Sciatic nerve (tissue), 2 donors: ENCODE measurements at regions not wholly inside any gene's neighbourhood (a gene's known extent, or its start where the extent isn't known, plus 50 kb on each side); places are given as distances from the start of the nearest gene placed in this dataset.
"Not testable (repeated sequence)": the region's sequence is repeated elsewhere in the genome, so short reads cannot be mapped to it uniquely, and the experiment has no call there.

Source experiments
- ATAC-seq: fragments of 200-7000 bp; cut with Tn5 transposase; one replicate; pipeline ENCODE4 v1.9.1; 2020; ENCODE audit warnings: mild to moderate bottlenecking, moderate library complexity
- DNase-seq: peaks from one replicate; pipeline ENCODE4 v3.0.0-alpha.2; 2020; ENCODE audit warnings: low spot score
- intact Hi-C: fragments of 100-400 bp; cut with DNase I; formaldehyde crosslinking; loops from one replicate; pipeline ENCODE4 v1.14.2; 2022
- donor health status: DM: no; HTN: no; CAD: no.
- donor health status: DM: no; HTN: no; CAD: no.

DNA sequence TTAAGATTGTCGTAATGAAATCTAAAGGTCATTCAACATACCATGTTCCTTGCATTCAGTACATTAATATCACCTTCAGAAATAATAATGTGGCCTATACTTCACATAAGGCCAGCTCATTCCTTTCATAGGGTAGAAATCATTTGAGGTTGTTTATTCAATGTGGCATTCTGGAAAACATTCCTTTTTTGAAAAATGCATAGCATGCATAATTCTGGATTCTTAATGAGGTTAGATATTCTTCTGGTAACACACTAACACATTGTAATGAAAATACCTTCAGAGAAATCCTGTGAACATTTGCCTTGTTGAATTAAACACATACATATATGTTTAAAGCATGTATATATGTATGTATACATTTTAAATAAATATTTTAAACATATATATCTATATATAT is 204.6 kb upstream of the KCNH7 start:
- DNase-seq (no peak), ATAC-seq (no peak)
- intact Hi-C loops, result no loop called here

DNA sequence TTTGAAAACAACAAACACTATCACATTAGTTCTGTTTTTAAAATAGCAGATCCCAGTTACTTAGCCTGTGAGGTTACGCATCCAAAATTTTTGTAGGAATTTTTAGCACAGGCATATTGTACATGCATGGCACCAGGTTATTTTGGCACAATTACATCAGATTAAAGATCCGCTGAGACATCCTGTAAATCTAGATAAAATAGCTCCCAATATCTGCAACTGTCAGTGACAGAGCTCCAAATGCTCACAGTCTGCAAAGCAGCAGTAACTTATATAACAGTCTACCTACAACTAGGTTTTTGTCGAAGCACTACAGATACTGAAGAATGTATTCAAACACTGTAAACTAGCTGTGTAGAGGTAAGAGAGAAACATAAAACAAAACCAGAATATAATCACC is 200.7 kb upstream of the KCNH7 start:
- no peak for DNase-seq
- intact Hi-C loops, result no loop called here
- no peak for ATAC-seq

DNA sequence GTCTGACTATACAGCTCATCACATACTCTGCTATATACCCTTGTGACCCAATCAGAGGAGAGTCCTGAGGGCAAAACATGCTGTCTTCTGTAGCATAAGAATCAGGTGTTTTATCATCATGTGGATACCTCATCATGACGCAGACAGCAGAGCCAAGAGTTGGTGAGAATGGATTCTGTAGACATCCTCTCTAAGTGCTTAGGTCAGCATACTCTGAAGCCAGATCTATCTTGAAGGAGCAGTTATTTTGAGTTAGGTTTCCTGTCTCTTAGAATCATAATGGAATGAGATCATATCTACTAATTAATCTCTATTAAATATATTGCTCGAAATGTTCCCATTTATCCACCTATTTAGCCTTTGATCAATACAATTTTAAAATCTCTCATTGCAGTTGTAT is 190.2 kb upstream of the KCNH7 start:
- intact Hi-C loops, result no loop called here
- no peak for ATAC-seq

DNA sequence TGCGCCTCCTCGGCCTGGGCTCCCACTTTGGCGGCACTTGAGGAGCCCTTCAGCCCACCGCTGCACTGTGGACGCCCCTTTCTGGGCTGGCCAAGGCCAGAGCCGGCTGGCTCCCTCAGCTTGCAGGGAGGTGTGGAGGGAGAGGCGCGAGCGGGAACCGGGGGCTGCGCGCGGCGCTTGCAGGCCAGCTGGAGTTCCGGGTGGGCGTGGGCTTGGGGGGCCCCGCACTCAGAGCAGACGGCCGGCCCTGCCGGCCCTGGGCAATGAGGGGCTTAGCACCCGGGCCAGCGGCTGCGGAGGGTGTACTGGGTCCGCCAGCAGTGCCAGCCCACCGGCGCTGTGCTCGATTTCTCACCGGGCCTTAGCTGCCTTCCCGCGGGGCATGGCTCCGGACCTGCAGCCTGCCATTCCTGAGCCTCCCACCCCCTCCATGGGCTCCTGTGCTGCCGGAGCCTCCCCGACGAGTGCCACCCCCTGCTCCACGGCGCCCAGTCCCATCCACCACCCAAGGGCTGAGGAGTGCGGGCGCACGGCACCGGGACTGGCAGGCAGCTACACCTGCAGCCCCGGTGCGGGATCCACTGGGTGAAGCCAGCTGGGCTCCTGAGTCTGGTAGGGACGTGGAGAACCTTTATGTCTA is 187.7 kb upstream of the KCNH7 start:
- intact Hi-C loops, DNase-seq, ATAC-seq: not testable (repeated sequence)

More for the DNA sequence above, 190.2 kb upstream of the KCNH7 start:
- no peak for DNase-seq

DNA sequence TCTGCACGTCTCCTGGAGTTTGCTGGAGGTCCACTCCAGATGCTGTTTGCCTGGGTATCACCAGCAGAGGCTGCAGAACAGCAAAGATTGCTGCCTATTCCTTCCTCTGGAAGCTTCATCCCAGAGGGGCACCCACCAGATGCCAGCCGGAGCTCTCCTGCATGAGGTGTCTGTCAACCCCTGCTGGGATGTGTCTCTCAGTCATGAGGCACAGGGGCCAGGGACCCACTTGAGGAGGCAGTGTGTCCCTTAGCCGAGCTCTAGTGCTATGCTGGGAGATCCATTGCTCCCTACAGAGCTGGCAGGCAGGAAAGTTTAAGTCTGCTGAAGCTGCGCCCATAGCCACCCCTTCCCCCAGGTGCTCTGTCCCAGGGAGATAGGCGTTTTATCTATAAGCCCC is 178.3 kb upstream of the KCNH7 start:
- intact Hi-C loops, ATAC-seq, DNase-seq: not testable (repeated sequence)

DNA sequence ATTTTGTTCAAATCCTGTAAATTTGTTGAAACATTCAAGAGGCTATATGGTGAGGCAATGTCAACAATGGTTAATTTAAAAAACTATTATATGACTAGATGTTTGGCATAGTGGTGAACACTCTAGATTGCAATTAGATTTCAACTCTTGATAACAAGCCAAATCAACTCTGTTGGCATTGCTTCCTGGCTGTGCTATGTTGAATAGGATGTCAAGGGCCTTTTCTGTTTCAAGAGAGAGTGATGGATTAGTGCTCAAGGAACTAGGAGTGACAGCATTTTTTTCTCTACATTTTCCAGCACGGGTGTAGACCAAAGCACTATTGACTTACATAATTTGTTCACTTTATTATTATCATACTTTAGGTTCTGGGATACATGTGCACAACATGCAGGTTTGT is 172.4 kb upstream of the KCNH7 start:
- no peak for DNase-seq
- intact Hi-C loops, result no loop called here
- ATAC-seq, result no peak

DNA sequence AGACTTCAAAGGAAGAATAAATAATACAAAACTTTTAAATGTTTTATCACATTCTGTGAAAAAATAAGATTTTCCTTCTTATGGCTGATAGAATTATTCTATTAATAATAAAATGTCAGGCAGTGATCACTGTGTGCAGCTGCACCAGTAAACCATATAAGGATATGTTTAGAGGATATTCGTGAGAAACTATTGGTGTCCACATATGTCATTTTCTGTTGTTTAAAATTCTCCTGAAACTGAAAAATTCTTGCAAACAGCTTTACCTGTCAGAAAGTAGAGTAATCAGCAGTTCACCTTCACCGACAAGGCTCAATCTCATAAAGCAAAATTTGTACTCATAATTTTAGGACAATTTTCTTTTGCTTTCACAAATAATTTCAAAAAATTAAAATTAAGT is 170.1 kb upstream of the KCNH7 start:
- ATAC-seq (no peak), DNase-seq (no peak)
- intact Hi-C loops, result no loop called here

DNA sequence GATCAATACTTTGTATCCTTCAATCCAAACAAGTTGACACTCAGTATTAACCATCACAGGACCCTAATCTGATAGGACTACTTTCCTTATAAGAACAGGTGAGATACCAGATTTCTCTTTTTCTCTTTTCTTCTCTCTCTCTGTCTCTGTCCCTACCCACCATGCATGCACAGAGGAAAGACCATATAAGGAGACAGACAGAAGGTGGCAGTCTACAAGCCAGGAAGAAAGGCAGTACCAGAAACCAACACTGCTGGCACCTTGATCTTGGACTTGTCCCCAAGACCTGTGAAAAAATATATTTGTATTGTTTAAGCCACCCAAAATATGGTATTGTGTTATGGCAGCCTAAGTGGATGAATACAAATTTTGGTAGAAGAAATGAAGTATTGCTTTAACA is 156.2 kb upstream of the KCNH7 start:
- intact Hi-C loops, result no loop called here

DNA sequence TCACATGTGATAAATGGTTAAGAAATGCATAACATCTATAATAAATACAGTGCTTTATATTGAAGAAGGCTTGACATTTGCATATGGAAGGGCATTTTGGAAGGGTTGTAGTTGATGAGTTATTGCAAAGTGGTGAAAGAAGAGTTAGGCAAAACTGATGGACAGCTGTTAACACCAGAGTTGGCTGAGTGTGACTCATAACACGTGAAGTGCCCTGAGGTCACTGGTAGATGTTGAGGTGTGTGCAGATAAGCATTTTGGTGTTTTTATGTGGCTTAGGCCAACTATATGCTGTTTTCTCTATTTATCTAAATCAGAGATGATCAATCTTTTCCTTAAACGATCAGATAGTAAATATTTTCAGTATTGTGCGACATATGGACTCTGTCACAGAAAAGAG is 154.3 kb upstream of the KCNH7 start:
- DNase-seq (no peak), ATAC-seq (no peak)
- intact Hi-C loops, result no loop called here

More for the DNA sequence above, 156.2 kb upstream of the KCNH7 start:
- DNase-seq (no peak), ATAC-seq (no peak)

DNA sequence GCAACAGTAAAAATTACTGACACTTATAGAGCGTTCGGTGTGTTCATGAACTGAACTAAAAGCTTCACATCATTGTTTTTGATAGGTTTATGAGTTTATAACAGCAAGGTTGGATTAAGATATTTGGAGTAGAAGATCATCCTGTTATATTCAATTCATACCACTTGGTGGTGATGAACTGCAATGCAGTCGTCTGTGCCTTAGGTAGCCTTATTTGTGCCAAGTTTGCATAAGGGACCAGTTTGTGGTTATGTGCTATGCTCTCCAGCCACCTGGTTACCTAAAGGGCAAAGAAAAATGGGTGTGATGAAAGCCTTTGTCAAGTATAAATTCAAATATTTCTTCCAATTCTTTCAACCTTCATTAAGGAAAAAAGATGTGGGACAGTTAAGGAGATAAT is 150.9 kb upstream of the KCNH7 start:
- ATAC-seq, result no peak
- no peak for DNase-seq
- intact Hi-C loops, result no loop called here

DNA sequence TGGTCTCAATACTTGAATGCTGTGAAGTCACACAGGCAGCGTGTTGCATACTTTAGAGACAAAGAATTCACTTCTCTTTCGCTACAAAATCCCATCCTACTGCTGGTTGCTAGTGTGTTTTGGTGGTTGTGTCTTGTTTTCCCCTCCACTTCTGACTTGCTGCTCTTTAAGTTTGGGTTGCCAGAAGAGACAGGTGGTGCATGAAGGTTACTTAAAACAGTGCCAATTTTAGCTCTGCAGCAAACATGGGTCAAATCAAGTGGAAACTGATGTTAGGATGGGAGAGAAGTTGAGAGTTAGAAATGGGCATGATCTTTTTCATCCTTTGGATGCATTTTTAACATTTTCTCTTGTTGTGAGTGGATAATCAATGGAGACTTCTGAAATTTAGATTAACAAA is 136.2 kb upstream of the KCNH7 start:
- ATAC-seq (no peak), DNase-seq (no peak)
- intact Hi-C loops, result no loop called here

DNA sequence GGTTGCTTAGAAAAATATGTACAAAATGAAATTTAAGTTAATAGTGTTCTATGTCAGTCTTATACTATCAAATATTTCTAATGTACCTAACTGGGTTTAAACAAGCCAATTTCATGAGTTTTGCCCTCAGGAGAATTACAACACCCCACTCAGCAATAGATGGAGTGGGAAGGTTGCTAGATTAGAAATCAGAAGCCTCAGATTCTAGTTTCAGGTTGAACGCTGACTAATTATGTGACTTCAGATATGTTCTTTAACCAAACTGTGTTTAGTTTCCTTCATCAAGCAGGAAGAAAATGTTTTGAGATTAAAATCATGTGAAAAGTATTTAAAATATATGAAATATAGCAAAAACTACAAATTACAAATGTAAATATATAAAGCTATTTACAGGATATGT is 133.8 kb upstream of the KCNH7 start:
- no peak for ATAC-seq
- no peak for DNase-seq
- intact Hi-C loops, result no loop called here

DNA sequence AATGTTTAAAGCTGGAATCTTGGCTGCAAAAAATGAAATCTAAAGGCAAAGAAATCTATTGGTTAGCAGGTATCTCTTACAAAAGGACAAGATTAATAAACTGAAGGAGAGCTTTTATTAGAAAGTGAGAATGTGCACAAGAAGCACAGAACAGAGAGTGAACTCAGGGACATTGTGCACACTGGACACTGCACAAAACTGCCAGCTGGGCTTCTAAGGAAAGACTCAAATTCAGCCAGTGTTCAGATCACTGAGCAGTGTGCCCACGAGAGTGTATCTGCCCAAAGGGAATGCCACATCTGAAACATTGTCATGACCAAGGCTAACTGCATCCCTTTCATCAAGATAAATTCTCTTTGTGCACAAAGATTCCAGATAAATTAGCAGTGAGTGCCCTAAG is 129.7 kb upstream of the KCNH7 start:
- intact Hi-C loops, result no loop called here
- DNase-seq, result no peak
- no peak for ATAC-seq

DNA sequence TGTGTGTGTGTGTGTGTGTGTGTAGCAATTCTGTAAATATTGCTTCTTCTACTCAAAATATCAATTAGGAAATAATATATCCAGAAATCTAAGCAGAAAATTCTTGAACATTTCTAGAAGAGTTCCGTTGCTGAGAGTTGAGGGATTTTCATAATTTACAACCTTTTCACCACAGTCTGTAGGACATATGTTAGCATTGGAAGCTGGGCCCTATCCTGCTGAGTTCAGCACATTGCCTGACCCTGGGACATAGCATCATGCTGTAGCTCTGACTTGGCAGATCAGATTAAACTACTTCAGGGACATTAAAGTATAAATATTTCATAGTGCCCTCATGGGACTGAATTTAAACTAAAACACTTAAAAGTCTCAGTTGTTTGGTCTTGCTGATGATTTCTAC is 129.2 kb upstream of the KCNH7 start:
- ATAC-seq, result no peak
- intact Hi-C loops, result no loop called here
- DNase-seq, result no peak

DNA sequence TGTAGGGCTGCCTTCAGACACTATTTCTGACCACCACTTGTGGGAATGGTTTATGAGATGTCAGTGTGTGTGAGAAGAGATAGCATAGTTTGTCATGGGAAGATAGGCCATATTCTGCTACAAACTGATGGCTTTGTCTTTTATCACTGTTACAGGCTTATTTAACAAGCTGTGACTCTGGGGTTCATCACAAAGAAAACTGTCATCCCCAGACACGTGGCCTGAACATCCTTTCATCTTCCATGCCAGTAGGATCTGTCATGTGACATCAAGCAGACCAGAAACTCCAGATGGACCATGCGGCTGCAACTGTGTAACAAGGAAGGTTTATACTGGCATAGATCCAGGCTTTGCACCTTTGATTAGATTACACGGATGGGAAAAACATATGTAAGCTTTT is 128.6 kb upstream of the KCNH7 start:
- no peak for ATAC-seq
- intact Hi-C loops, result no loop called here

DNA sequence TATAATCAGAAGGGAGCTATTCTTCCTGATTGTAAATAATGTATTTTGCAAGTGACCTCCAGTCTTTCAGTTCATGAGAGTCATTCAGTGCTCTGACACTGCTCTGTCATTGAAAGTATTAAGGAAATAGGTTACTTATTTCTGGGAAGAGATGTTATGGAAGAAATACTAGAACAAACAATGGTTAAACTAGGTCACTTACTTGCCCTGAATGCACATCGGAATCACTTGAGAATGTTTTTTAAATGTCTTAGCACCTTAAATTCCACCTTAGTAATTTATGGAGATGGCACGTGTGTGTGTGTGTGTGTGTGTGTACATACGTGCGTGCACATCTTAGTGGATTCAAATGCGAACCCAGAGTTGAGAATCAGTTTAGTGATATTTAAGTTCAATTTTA is 126.6 kb upstream of the KCNH7 start:
- ATAC-seq (no peak), DNase-seq (no peak)
- intact Hi-C loops, result no loop called here

More for the DNA sequence above, 128.6 kb upstream of the KCNH7 start:
- DNase-seq, result no peak

DNA sequence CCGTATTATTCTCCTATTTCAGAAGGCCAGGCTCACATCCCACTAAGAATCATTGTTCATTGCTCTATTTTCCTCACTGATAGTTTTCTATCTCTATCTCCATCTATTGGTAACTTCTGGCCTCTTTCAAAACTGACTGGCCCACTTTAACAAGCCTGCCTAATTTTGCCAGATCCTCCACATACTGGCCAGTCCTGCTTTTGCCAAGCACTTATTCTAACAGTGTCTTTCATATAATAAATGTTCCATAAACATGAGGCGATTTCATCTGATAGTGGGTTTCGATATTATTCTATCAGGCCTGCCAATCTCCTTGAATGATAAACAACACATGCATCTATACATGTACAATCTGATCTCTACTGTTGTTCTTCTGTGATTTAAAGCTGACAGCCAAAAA is 125.9 kb upstream of the KCNH7 start:
- no peak for ATAC-seq
- no peak for DNase-seq
- intact Hi-C loops, result no loop called here

DNA sequence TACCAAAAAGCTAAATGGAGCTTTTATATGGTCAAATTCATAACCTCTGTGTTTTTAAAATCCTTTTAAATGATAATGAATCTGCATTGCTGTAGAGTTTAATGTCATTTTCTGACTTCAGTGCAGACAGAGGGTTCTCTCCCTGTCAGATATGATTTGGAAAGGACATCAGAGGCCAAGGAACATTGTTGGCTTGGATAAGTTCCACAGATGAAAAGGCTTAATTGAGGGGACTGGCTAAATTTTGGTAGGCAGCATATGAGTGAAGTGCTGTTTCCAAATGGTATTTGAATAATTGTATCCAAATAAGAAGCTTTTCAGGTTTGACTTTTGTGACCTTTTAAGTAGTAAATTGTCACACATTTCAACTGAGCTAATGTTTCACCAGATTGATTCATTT is 124.6 kb upstream of the KCNH7 start:
- ATAC-seq, result no peak
- no peak for DNase-seq
- intact Hi-C loops, result no loop called here

DNA sequence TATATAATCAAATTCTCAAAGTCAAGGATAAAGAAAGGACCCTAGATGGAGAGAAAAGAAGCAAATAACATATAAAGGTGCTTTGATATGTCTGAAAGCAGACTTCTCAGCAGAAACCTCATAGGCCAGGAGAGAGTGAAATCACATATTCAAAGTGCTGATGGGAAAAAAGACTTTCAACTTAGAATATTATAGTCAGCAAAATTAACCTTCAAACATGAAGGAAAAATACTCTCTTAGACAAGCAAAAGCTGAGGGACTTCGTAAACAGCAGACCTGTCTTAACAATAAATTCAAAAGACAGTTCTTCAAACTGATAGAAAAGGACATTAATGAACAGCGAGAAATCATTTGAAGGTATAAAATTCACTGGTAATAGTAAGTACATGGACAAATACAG is 107.2 kb upstream of the KCNH7 start:
- no peak for DNase-seq
- no peak for ATAC-seq
- intact Hi-C loops, result no loop called here

DNA sequence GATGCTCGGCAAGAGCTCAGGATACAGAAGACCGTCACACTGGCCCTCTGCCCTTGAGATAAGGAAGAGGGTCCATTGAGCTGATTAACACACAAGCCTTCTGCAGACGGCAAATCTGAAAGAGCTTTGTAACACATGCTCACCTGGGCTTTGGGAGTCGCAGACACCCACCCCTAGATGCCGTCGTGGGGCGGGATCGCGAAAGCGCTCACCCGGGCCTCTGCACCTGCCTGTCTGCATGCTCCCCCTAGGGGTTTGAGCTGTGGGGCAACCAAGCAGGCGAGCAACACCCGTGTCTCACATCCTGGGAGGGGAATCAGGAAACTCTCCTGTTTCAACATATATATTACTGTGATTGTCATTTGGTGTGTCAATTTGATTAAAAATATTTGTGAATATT is 99.8 kb upstream of the KCNH7 start:
- DNase-seq (no peak), ATAC-seq (no peak)
- intact Hi-C loops, result no loop called here

DNA sequence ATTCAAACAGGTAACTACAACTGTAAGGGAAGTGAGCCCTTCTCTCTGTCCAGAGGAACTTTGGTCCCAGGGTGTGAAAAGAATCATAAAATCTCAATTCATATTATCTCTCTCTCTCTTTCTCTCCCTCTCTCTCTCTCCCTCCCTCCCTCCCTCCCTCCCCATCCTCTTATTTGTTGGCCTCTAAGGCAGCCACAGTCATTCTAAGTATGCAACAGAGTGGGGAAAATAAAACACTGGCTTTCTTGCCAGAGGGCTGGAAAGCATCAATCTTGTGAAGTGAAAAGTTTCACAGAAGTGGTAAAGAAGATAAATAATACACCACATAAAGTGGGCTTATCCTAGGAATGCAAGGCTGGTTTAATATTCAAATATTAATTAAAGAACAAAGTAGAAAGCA is 95.6 kb upstream of the KCNH7 start:
- intact Hi-C loops, result no loop called here

DNA sequence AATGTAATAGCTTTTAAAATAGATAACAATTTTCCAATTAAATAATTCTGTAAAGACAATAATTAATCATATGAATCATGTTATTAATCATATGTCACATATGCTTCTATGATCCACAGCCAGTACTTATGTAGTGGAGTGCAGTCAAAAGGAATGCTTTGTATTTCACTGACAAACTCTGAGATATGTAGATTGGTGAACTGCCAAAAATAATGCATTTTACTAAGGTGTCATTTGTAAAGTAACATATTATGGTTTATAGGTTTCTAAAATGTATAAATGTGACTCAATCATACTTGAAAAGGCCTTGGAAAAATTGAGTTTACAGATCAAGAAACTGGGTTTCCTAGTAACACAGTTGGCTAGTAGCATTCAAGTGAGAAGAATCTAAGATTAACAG is 93.8 kb upstream of the KCNH7 start:
- intact Hi-C loops, result no loop called here
- ATAC-seq (no peak), DNase-seq (no peak)

More for the DNA sequence above, 95.6 kb upstream of the KCNH7 start:
- ATAC-seq, result no peak
- DNase-seq, result no peak
